ENCODE measurements at regions not wholly inside any gene's neighbourhood (a gene's known extent, or its start where the extent isn't known, plus 50 kb on each side); places are given as distances from the start of the nearest gene placed in this dataset.

- TF ChIP-seq, protein P1, sequence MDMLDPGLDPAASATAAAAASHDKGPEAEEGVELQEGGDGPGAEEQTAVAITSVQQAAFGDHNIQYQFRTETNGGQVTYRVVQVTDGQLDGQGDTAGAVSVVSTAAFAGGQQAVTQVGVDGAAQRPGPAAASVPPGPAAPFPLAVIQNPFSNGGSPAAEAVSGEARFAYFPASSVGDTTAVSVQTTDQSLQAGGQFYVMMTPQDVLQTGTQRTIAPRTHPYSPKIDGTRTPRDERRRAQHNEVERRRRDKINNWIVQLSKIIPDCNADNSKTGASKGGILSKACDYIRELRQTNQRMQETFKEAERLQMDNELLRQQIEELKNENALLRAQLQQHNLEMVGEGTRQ (IDR thresholded peaks at IDR 0.05; ENCODE audit: borderline replicate concordance, low read depth, low read length): no peak
- TF ChIP-seq RXRA (IDR thresholded peaks at IDR 0.05; ENCODE audit: borderline replicate concordance, low read depth) (no peak), YY1 (IDR thresholded peaks at IDR 0.05; ENCODE audit: low read depth) (no peak), MXI1 (IDR thresholded peaks at IDR 0.05; ENCODE audit: low read depth, low read length) (peak; percentile 35; the same call in 1 of the 2 replicates), ELF1 (IDR thresholded peaks at IDR 0.05) (no peak)
Measured at GRCh38 chr19:30154410-30154809, 212.4 kb downstream of the URI1 start (continued).

DNA sequence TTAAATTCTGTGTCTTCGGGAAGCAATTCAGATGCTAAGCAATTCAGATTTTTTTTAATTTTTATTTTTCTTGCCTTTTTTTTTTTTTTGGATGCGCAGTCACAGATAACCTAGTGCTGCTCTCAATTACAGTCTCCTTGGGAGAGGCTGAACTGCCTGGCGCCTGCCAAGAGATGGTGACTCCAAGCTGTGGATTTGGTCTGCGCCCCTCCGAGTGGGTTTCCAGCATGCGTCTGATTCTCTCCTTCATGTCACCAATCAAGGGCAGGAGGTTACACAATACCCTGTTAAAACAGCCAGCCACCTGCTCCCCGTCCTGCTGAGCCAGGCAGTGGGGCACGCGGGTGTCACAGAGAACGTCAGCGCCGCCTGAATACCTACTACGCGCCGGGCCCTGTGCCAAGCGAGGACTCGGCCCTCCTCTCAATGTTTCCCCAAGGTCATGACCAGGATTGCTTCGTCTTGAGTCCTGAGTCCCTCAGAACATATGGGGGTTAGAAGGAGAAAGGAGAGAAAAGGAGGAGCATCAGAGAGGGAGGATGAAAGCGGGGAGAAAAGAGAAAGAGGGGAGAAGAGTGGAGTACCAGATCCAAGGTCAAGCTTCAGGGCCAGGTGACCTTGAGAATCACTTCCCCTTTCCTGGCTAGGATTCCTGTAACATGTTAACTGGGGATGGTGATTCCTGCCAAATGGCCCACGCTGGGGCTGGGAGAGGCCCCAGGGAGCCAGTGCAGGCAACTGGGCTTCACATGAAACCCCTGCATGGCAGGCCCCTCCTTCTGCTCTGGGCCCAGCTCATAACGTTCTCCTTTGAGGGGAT lies 213.6 kb downstream of the URI1 start:
- DNase-seq: no peak
- Histone ChIP-seq H4K20me1 (ENCODE audit: insufficient read depth) (no peaks in the 10 kb centered on the region), H3K4me3 (ENCODE audit: low read depth in 2 of 2, low read length in 1 of 2) (no peak overlapping the region), H3K79me2 (ENCODE audit: insufficient read depth) (no peaks in the 10 kb centered on the region), H3K4me1 (ENCODE audit: control insufficient read depth in 1 of 2, insufficient read depth in 2 of 2, low read depth in 1 of 2, low read length in 1 of 2) (peaks cover 0 to 57% of the 10 kb centered on the region in 2 experiments; a peak in 2 of 4 replicates), H3K9me3 (no peaks in the 10 kb centered on the region), H3K27ac (ENCODE audit: low read depth in 2 of 2, low read length in 1 of 2) (peak overlapping the region in 1 of 2 experiments; percentile 98; a peak in 2 of 4 replicates), H3K4me2 (no peak overlapping the region), H3K36me3 (replicated peaks in 1 of 2; ENCODE audit: control insufficient read depth in 1 of 2, insufficient read depth in 2 of 2, low read length in 1 of 2) (no peaks in the 10 kb centered on the region), H3K9ac (no peak overlapping the region), H3K27me3 (ENCODE audit: insufficient read depth) (no peaks in the 10 kb centered on the region), H3F3A (replicated peaks; ENCODE audit: insufficient read depth) (no peaks in the 10 kb centered on the region), H3K9me2 (no peaks in the 10 kb centered on the region), H2AFZ (ENCODE audit: low read depth) (no peak overlapping the region)
- no peak for TF ChIP-seq SIN3A (IDR thresholded peaks at IDR 0.05; ENCODE audit: borderline replicate concordance, low read depth, low read length)
- 0 out of 4 replicates have a peak, but pooled peaks of 1 of the 2 experiments have one; percentile 12 for TF ChIP-seq EP300 (IDR thresholded peaks at IDR 0.05; ENCODE audit: borderline replicate concordance in 1 of 2, low read depth in 1 of 2, low read length in 1 of 2)
- TF ChIP-seq RAD21 (IDR thresholded peaks at IDR 0.05; ENCODE audit: low read length): peak; percentile 41
- CTCF ChIA-PET: interaction anchor here (1.0 to 1.1 kb wide), 3 partner anchors 29 to 71 kb away, joined by 3 read pairs; no protein-coding TSS in a partner anchor
- 39% methylated on average over 20 of the region's 21 CpGs for WGBS (ENCODE audit: low lambda C conversion rate)
- POLR2A ChIA-PET: no interaction called here

DNA sequence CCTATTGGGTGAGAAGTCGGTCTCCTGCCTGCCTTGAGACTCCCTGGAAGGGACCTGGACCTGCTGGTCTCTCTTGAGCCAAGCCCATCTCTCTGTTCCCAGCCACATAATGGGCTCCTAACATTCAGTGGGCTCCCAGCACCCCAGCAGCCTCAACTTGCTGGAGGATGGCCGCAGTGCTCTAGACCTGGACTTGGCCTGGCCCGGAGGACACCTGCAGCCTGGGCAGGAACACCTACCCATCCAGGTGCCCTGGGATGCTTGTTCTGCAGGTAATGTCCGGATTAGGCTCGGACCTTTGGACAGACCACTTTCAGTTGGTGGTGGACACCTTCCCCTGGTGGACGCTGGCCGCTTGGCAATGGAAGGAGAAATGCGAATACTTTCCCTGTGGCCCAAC lies 214.6 kb downstream of the URI1 start:
- H3K9me2 ChIP-seq: no peaks in the 10 kb centered on the region
- no peak for DNase-seq
- no peak overlapping the region for H3K9ac ChIP-seq
- no peaks in the 10 kb centered on the region for H3K36me3 ChIP-seq (replicated peaks in 1 of 2; ENCODE audit: control insufficient read depth in 1 of 2, insufficient read depth in 2 of 2, low read length in 1 of 2)
- no peaks in the 10 kb centered on the region for H3K27me3 ChIP-seq (ENCODE audit: insufficient read depth)
- H3K9me3 ChIP-seq: no peaks in the 10 kb centered on the region
- whole genome bisulfite sequencing (ENCODE audit: low lambda C conversion rate): 55% methylated on average over 7 of the region's 8 CpGs
- H2AFZ ChIP-seq (ENCODE audit: low read depth): no peak overlapping the region
- H3K4me2 ChIP-seq: no peak overlapping the region
- no peaks in the 10 kb centered on the region for H4K20me1 ChIP-seq (ENCODE audit: insufficient read depth)
- no peaks in the 10 kb centered on the region for H3K79me2 ChIP-seq (ENCODE audit: insufficient read depth)
- H3K4me3 ChIP-seq (ENCODE audit: low read depth in 2 of 2, low read length in 1 of 2): no peak overlapping the region
- TF ChIP-seq POLR2AphosphoS5 (IDR thresholded peaks at IDR 0.05; ENCODE audit: low read depth, low read length): no peak
- TF ChIP-seq TCF12 (IDR thresholded peaks at IDR 0.05): no peak
- TF ChIP-seq GATA2 (CRISPR knock-in tag; IDR thresholded peaks at IDR 0.05): no peak
- no peak for TF ChIP-seq TAF1 (IDR thresholded peaks at IDR 0.05; ENCODE audit: borderline replicate concordance, low read depth, low read length)
- no peak for TF ChIP-seq FOSL2 (IDR thresholded peaks at IDR 0.05; ENCODE audit: borderline replicate concordance, low read depth)
- no peak for TF ChIP-seq CTCF (IDR thresholded peaks at IDR 0.05)
- TF ChIP-seq MAX (IDR thresholded peaks at IDR 0.05; ENCODE audit: low read depth): no peak
- TF ChIP-seq NFIC (IDR thresholded peaks at IDR 0.05; ENCODE audit: borderline replicate concordance): no peak
- no peak for TF ChIP-seq GABPA (IDR thresholded peaks at IDR 0.05; ENCODE audit: low read depth)
- no peak for TF ChIP-seq RAD21 (IDR thresholded peaks at IDR 0.05; ENCODE audit: low read length)
- TF ChIP-seq ELF1 (IDR thresholded peaks at IDR 0.05): no peak
- TF ChIP-seq FOXM1 (IDR thresholded peaks at IDR 0.05; ENCODE audit: low read depth): no peak
- H3K27ac ChIP-seq (ENCODE audit: low read depth in 2 of 2, low read length in 1 of 2): peak overlapping the region in 1 of 2 experiments; percentile 16; a peak in 2 of 4 replicates
- no peaks in the 10 kb centered on the region for H3F3A ChIP-seq (replicated peaks; ENCODE audit: insufficient read depth)
- CTCF ChIA-PET: no interaction called here
- POLR2A ChIA-PET: no interaction called here
- peaks cover 0 to 53% of the 10 kb centered on the region in 2 experiments; a peak in 2 of 4 replicates for H3K4me1 ChIP-seq (ENCODE audit: control insufficient read depth in 1 of 2, insufficient read depth in 2 of 2, low read depth in 1 of 2, low read length in 1 of 2)

Data from SK-N-SH (cell line).